ENCODE measurements at regions not wholly inside any gene's neighbourhood (a gene's known extent, or its start where the extent isn't known, plus 50 kb on each side); places are given as distances from the start of the nearest gene placed in this dataset.

DNA sequence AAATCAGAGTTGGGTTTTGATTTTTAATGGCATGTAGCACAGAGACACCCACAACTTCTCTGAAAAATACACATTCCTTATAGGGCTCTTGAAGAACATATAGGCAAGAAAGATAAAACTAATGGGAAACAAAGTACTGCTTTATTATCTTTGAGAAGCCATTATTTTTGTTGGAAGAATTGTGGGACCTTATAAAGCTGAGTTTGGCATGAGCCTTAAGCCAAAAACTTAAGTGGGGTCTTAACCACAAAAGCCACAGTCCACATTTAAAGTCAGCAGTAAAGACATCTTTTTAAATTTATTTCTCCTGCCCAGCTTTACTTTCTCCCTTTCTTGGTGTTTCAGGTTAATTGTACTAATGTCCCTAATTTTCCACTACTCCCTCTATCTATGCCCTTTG, 1297.3 kb downstream of the C4orf33 start:
- POLR2A ChIA-PET (ENCODE audit: low non-redundant PET) = no interaction called here

DNA sequence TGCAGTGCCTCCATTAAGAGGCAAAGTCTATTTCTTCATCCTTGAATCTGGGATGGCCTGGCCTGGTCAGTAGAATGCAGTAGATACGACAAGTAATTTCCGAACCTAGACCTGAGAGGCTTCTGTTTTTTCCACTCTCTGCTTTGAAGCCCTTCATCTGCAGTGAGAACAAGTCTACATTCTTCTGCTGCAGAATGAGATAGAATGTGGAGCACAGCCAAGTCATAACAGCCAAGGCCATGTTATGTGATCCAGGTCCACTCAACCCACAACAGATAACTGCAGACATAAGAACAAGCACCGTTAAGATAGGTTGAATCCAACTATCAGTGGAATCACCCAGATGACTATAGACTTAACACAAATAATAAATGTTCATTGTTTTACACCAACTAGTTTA, 1297.7 kb downstream of the C4orf33 start:
- H3K27me3 ChIP-seq (replicated peaks; ENCODE audit: insufficient read depth, low read depth, low read length, poor library complexity) = no peaks in the 10 kb centered on the region
- ChIA-PET CTCF (no interaction called here), POLR2A (ENCODE audit: low non-redundant PET) (no interaction called here)
- H3K9me3 ChIP-seq (ENCODE audit: low read depth, low read length, poor library complexity, severe bottlenecking) = no peaks in the 10 kb centered on the region
- H3K4me3 ChIP-seq (ENCODE audit: low read depth, low read length, poor library complexity, severe bottlenecking) = no peak overlapping the region
- DNase-seq (ENCODE audit: low spot score) = no peak
- intact Hi-C loops (cut with micrococcal nuclease; ENCODE audit: unreplicated experiment) = no loop called here
- no peaks in the 10 kb centered on the region for H3K4me1 ChIP-seq (ENCODE audit: insufficient read depth, low read length, poor library complexity, severe bottlenecking)
- no TSS peak for BruUV-seq (replicated peaks)
- no peaks in the 10 kb centered on the region for H3K36me3 ChIP-seq (ENCODE audit: insufficient read depth, low read length, poor library complexity, severe bottlenecking)
- TF ChIP-seq EZH2 (IDR thresholded peaks at IDR 0.05; ENCODE audit: borderline replicate concordance, low read depth, low read length, poor library complexity, severe bottlenecking) = no peak
- TF ChIP-seq, protein P1, sequence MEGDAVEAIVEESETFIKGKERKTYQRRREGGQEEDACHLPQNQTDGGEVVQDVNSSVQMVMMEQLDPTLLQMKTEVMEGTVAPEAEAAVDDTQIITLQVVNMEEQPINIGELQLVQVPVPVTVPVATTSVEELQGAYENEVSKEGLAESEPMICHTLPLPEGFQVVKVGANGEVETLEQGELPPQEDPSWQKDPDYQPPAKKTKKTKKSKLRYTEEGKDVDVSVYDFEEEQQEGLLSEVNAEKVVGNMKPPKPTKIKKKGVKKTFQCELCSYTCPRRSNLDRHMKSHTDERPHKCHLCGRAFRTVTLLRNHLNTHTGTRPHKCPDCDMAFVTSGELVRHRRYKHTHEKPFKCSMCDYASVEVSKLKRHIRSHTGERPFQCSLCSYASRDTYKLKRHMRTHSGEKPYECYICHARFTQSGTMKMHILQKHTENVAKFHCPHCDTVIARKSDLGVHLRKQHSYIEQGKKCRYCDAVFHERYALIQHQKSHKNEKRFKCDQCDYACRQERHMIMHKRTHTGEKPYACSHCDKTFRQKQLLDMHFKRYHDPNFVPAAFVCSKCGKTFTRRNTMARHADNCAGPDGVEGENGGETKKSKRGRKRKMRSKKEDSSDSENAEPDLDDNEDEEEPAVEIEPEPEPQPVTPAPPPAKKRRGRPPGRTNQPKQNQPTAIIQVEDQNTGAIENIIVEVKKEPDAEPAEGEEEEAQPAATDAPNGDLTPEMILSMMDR (conservative IDR thresholded peaks at IDR 0.05; ENCODE audit: low read depth, low read length) = no peak
- no peak overlapping the region for H3K27ac ChIP-seq (ENCODE audit: low read depth, low read length, poor library complexity, severe bottlenecking)

More for the DNA sequence above, 1297.3 kb downstream of the C4orf33 start:
- no peak overlapping the region for H3K4me3 ChIP-seq (ENCODE audit: low read depth, low read length, poor library complexity, severe bottlenecking)
- H3K27ac ChIP-seq (ENCODE audit: low read depth, low read length, poor library complexity, severe bottlenecking) = no peak overlapping the region
- H3K27me3 ChIP-seq (replicated peaks; ENCODE audit: insufficient read depth, low read depth, low read length, poor library complexity) = no peaks in the 10 kb centered on the region
- CTCF ChIA-PET = no interaction called here
- no peak for DNase-seq (ENCODE audit: low spot score)
- intact Hi-C loops (cut with micrococcal nuclease; ENCODE audit: unreplicated experiment) = no loop called here
- H3K36me3 ChIP-seq (ENCODE audit: insufficient read depth, low read length, poor library complexity, severe bottlenecking) = no peaks in the 10 kb centered on the region
- TF ChIP-seq EZH2 (IDR thresholded peaks at IDR 0.05; ENCODE audit: borderline replicate concordance, low read depth, low read length, poor library complexity, severe bottlenecking) = no peak
- TF ChIP-seq, protein P1 (conservative IDR thresholded peaks at IDR 0.05; ENCODE audit: low read depth, low read length) = no peak
- no TSS peak for BruUV-seq (replicated peaks)
- H3K4me1 ChIP-seq (ENCODE audit: insufficient read depth, low read length, poor library complexity, severe bottlenecking) = no peaks in the 10 kb centered on the region
- no peaks in the 10 kb centered on the region for H3K9me3 ChIP-seq (ENCODE audit: low read depth, low read length, poor library complexity, severe bottlenecking)

DNA sequence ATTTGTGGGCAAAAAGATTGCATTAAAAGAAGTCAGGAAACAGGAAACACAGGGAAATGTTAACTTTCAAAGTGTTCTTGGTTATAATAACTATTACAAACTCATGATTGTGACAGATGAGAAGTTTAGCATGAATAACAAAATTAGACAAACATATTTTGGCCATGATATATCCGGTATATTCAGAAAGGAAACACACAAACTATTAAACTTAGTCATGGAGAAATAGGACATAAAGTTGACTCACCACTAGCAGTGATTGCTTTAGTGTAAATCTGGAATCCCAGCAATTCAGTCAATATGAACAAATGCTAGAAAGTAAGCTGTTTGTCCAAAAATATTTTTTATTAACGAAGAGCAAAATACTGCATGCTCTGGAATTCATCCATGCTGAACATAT, 1299.9 kb downstream of the C4orf33 start:
- intact Hi-C loops (cut with micrococcal nuclease; ENCODE audit: unreplicated experiment) = no loop called here
- H3K27me3 ChIP-seq (replicated peaks; ENCODE audit: insufficient read depth, low read depth, low read length, poor library complexity) = no peaks in the 10 kb centered on the region
- no peaks in the 10 kb centered on the region for H3K9me3 ChIP-seq (ENCODE audit: low read depth, low read length, poor library complexity, severe bottlenecking)
- H3K36me3 ChIP-seq (ENCODE audit: insufficient read depth, low read length, poor library complexity, severe bottlenecking) = no peaks in the 10 kb centered on the region
- H3K4me3 ChIP-seq (ENCODE audit: low read depth, low read length, poor library complexity, severe bottlenecking) = no peak overlapping the region
- ChIA-PET POLR2A (ENCODE audit: low non-redundant PET) (no interaction called here), CTCF (no interaction called here)
- H3K27ac ChIP-seq (ENCODE audit: low read depth, low read length, poor library complexity, severe bottlenecking) = peak overlapping the region; percentile 11
- BruUV-seq (replicated peaks) = no TSS peak
- DNase-seq (ENCODE audit: low spot score) = peak; percentile 58
- H3K4me1 ChIP-seq (ENCODE audit: insufficient read depth, low read length, poor library complexity, severe bottlenecking) = no peaks in the 10 kb centered on the region
- TF ChIP-seq, protein P1 (conservative IDR thresholded peaks at IDR 0.05; ENCODE audit: low read depth, low read length) = no peak
- no peak for TF ChIP-seq EZH2 (IDR thresholded peaks at IDR 0.05; ENCODE audit: borderline replicate concordance, low read depth, low read length, poor library complexity, severe bottlenecking)

Measured in A673 (cell line).